HG02763 (cell line): ENCODE measurements at regions not wholly inside any gene's neighbourhood (a gene's known extent, or its start where the extent isn't known, plus 50 kb on each side); places are given as distances from the start of the nearest gene placed in this dataset.

Experiments
- ATAC-seq: cut with Tn5 transposase; IDR thresholded peaks from one replicate; pipeline ENCODE4 v1.9.1; 2021; ENCODE audit warnings: mild to moderate bottlenecking, moderate library complexity; ENCODE audit not compliant: unreplicated experiment

DNA sequence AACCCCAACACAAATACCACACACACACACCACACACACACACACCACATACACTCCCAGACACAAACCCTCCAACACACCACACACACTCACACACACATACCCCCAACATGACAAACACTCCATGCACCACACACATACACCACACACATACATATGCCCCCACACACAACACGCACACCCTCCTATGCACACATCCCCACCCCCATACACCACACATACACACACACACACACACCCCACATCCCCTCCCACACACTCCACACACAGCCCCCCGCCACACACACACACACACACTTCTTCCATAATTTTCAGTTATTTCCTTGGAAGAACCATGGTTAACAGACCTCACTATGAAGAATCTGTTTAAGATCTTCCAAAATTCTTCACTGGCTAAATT, 173.5 kb upstream of the KCNIP4 start:
- ATAC-seq: no peak

GRCh38 chr4:22115262-22115661, 166.7 kb upstream of the KCNIP4 start:
- no peak for ATAC-seq

DNA sequence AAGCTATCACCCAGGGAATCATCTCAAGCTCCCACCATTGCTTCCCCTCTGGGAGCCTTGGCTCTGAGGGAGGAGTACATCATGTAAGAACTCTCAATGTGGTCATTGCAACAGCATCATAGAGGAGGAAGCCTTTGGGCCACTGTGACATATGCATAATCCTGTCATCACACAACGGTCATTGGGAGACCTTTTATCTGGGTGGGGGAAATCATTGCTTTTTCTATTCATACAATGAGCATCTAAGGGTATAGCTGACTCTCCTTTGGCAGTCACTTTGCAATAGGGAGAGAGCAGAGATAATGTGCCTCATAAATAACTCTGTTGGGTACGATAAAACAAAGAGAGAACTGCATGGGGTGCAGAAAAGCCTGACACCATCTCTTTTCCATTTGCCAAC, 155.2 kb upstream of the KCNIP4 start:
- no peak for ATAC-seq

DNA sequence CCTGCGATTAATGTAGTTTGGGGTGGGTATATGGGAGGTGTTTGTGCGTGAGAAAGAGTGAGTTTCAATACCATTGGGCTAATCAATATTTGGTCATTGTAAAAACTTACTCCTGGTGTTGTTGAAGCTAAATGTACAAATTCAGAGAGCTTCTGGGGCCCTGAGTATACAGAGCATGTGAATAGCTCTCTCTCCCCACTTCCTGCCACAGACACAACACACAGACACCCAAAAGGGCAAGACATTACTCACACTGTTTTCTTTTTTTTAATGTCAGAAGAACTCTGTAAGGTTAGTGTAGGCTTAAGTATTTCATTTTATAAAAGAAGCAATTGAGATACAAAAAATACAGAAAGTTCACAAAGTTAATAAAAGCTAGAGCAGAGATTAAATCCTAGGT, 151.3 kb upstream of the KCNIP4 start:
- ATAC-seq: no peak

DNA sequence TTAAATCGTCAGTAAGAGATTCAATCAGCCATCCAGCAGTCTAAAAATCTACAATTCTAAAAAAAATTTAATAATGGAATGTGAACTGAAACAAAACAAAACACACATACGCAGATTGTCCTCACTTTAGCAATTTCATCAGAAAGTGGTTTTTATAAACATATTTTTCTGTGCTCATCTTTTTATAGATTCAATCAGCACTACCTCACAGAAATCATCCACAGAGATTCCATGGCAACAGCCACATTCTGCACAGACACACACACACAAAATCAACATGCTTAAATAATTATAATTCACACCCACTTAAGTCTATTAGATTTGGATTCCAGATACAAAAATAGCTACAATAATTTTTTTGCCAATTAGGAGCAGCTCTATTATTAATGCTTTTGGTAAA, 149.0 kb upstream of the KCNIP4 start:
- ATAC-seq: no peak

GRCh38 chr4:22094217-22094616, 145.6 kb upstream of the KCNIP4 start:
- no peak for ATAC-seq

DNA sequence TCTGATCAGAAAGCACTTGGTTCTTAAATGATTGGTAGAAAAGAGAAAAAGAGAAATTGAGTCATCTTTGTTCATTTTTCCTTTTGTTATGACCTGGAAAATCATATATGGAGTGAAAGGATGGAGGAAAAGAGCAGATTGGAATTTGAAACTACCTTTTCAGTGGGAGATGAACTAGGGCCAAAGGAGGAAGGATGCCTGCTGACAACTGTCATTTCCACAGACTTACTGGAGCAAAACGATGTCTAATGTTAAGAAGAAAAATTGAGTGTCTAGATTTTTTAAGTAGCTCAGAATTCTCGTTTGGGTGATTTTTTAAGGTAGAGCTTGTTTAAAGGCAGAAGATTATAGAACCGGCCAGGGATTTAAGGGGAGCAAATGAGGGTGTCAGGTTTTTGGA, 144.6 kb upstream of the KCNIP4 start:
- no peak for ATAC-seq

DNA sequence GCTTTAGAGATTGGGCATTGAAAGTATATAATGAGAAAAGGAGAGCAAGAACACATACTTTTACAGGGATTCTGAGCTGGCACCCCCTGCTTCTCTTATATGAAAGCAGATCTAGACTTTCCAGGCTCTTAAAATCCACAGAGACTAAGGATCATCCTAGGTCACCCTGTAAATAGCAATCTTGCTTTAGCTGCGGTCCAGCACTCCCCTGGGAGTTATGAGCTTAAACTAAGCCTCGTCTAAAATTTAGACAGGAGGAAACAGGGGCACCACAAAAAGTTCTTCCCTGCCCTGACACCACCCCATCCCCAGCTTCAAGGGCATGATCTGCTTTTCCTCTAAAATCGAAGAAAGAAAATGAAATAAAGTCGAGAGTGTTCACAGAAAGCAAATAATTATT, 143.3 kb upstream of the KCNIP4 start:
- ATAC-seq: no peak

- no peak for ATAC-seq
Measured at GRCh38 chr4:22091352-22091717, 142.8 kb upstream of the KCNIP4 start.

- ATAC-seq: no peak
Measured at GRCh38 chr4:22090661-22091351, 142.2 kb upstream of the KCNIP4 start.

- no peak for ATAC-seq
Measured at GRCh38 chr4:22077571-22077970, 129.0 kb upstream of the KCNIP4 start.

GRCh38 chr4:22072726-22073125, 124.2 kb upstream of the KCNIP4 start:
- ATAC-seq: no peak

DNA sequence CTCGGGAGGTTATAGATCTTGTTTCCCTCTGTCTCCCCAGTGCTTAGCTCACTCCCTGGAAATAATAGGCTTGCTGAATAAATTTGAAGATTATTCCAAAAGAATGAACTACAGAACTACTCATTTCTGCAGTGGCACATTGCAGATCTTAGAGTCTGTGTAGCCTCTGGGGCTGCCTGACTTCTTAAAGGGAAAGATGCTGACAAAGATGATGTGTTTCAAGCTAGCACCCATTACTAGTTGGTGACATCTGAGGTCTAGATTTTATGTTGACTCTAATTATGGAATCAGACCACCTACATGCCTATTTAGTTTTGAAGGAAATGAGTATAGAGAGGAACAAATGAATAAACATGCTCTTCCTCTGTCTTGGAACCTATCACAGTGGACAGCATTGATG, 123.7 kb upstream of the KCNIP4 start:
- ATAC-seq: no peak

DNA sequence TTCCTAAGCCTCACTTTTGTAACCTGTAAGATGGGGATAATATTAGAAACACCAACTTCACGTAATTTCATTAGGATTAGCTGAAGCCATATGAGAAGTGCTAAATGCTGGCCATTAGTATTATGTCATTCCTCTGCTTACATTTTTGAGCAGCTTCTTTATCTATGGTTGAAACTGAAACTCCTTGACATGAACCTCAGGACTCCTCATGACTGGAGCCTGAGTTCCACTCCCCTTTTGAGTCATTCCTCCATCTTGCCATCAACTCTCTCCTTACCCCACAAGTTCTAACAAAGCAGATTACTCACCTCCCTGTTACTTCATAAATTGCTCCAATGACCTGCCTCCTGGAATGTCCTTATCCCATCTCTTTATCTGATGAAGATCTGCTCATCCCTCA, 123.2 kb upstream of the KCNIP4 start:
- peak; percentile 96 for ATAC-seq

DNA sequence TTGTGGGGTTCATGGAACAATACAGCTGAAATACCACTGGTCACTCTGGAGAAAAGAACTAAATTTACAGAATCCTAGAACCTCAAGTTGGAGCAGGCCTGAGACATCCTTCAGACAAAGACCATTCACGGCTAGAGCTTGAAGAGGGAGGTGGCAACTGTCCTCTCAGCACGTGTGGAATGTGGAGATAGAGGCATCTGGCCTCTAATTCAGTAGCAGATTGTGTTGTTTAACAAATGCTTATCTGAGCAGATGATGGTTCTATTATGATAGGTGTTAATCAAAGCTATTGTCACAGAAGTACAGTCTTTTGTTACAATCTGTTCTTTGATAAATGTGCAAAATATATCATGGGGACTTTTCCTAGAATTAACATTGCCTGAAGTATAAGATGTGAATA, 121.7 kb upstream of the KCNIP4 start:
- no peak for ATAC-seq

- no peak for ATAC-seq
Measured at GRCh38 chr4:22063613-22064012, 115.0 kb upstream of the KCNIP4 start.

DNA sequence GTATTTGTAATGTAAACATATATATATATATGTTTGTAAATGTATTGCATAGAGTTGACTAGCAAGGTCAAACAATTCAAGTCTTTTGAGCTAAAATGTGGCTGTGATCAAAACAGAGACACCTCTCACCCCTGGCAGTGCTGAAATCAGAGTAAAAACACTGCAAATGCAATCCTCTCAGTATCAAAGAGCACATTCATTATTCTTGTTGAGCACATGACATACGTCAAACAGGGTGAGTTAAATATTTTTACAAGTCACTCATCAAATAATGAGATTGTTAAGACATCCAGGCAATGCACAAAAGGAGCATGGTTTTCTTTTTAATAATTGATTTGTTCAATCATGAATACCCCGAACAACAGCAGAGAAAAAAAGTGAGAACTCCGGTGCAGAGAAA, 114.1 kb upstream of the KCNIP4 start:
- ATAC-seq: no peak

DNA sequence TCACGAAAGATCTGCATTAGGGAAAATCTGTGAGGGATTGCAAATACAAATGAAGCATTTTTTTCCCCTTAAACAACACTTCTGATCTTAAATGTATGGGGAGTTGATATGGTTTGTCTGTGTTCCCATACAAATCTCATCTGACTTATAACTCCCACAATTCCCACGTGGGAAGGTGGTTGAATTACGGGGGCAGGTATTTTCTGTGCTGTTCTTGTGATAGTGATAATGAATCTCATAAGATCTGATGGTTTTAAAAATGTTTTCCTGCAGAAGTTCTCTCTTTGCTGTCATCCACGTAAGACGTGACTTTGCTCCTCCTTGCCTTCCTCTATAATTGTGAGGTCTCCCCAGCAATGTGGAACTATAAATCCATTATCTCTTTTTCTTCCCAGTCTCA, 107.4 kb upstream of the KCNIP4 start:
- ATAC-seq: no peak

DNA sequence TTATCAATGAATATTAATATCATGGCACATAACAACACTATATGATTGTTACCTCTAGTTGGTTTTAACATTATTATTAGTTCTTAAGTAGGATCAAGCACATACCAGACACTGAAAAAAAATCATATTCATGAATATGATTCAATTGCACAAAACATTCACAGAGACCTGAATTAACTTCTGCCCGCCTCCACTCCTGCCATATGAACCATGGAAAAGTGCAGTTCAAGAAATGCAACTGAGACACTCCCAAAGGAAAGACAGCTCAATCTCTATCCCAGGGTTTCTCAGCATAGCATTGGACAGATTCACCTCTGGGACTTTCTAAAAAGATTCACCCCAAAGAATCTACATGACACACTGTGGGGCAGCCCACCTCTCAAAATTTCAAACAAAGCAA, 103.5 kb upstream of the KCNIP4 start:
- no peak for ATAC-seq

DNA sequence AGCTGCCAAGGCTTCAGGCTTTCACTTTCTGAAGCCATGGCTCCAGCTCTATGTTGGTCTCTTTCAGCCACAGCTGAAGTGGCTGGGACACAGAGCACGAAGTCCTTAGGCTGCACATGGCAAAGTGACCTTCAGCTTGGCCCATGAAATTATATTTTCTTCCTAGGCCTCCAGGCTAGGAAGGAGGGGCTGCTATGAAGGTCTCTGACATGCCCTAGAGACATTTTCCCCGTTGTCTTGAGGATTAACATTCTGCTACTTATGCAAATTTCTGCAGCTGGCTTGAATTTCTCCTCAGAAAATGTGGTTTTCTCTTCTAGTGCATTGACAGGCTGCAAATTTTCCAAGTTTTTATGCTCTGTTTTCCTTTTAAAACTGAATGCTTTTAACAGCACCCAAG, 99.8 kb upstream of the KCNIP4 start:
- no peak for ATAC-seq

- no peak for ATAC-seq
Measured at GRCh38 chr4:22047793-22048192, 99.2 kb upstream of the KCNIP4 start.

GRCh38 chr4:22045051-22045630, 96.6 kb upstream of the KCNIP4 start:
- ATAC-seq: no peak

- ATAC-seq: no peak
Measured at GRCh38 chr4:22031423-22031822, 82.9 kb upstream of the KCNIP4 start.
